ENCODE measurements at regions not wholly inside any gene's neighbourhood (a gene's known extent, or its start where the extent isn't known, plus 50 kb on each side); places are given as distances from the start of the nearest gene placed in this dataset.

GRCh38 chr7:34486371-34486770 lies 171.6 kb upstream of the NPSR1 start:
- no peak for DNase-seq (ENCODE audit: low read depth in 1 of 2, low spot score in 1 of 2)
- no peaks in the 10 kb centered on the region for H3K27me3 ChIP-seq (ENCODE audit: insufficient read depth, poor library complexity, severe bottlenecking)
- no peak for TF ChIP-seq SPI1 (IDR thresholded peaks at IDR 0.05; ENCODE audit: borderline replicate concordance, low read depth)
- no peak for TF ChIP-seq CTCF (IDR thresholded peaks at IDR 0.05; ENCODE audit: insufficient read depth, low read length)
- no peak for TF ChIP-seq REST (IDR thresholded peaks at IDR 0.05; ENCODE audit: insufficient replicate concordance, low read depth)
- H3K4me3 ChIP-seq (replicated peaks; ENCODE audit: insufficient read depth, low read length): no peak overlapping the region
- H3K27ac ChIP-seq (replicated peaks): no peak overlapping the region

GRCh38 chr7:34487391-34488115 lies 170.5 kb upstream of the NPSR1 start:
- TF ChIP-seq CTCF (IDR thresholded peaks at IDR 0.05; ENCODE audit: insufficient read depth, low read length): no peak
- TF ChIP-seq SPI1 (IDR thresholded peaks at IDR 0.05; ENCODE audit: borderline replicate concordance, low read depth): no peak
- no peak for TF ChIP-seq GABPA (IDR thresholded peaks at IDR 0.05; ENCODE audit: low read depth)
- no peak for TF ChIP-seq REST (IDR thresholded peaks at IDR 0.05; ENCODE audit: insufficient replicate concordance, low read depth)
- no peak for TF ChIP-seq POLR2AphosphoS5 (IDR thresholded peaks at IDR 0.05; ENCODE audit: low read depth)
- no peak overlapping the region for H3K4me3 ChIP-seq (replicated peaks; ENCODE audit: insufficient read depth, low read length)
- H3K27me3 ChIP-seq (ENCODE audit: insufficient read depth, poor library complexity, severe bottlenecking): no peaks in the 10 kb centered on the region
- no peak for DNase-seq (ENCODE audit: low read depth in 1 of 2, low spot score in 1 of 2)
- no peak overlapping the region for H3K27ac ChIP-seq (replicated peaks)

GRCh38 chr7:34488766-34489165 lies 169.3 kb upstream of the NPSR1 start:
- DNase-seq (ENCODE audit: low read depth in 1 of 2, low spot score in 1 of 2): no peak
- H3K27me3 ChIP-seq (ENCODE audit: insufficient read depth, poor library complexity, severe bottlenecking): no peaks in the 10 kb centered on the region
- H3K4me3 ChIP-seq (replicated peaks; ENCODE audit: insufficient read depth, low read length): no peak overlapping the region
- no peak overlapping the region for H3K27ac ChIP-seq (replicated peaks)
- TF ChIP-seq REST (IDR thresholded peaks at IDR 0.05; ENCODE audit: insufficient replicate concordance, low read depth) (no peak), SPI1 (IDR thresholded peaks at IDR 0.05; ENCODE audit: borderline replicate concordance, low read depth) (no peak), CTCF (IDR thresholded peaks at IDR 0.05; ENCODE audit: insufficient read depth, low read length) (no peak), GABPA (IDR thresholded peaks at IDR 0.05; ENCODE audit: low read depth) (no peak), POLR2AphosphoS5 (IDR thresholded peaks at IDR 0.05; ENCODE audit: low read depth) (no peak)

All from HL-60 (cell line).